Epithelial cell of esophagus (primary cell): ENCODE measurements at regions not wholly inside any gene's neighbourhood (a gene's known extent, or its start where the extent isn't known, plus 50 kb on each side); places are given as distances from the start of the nearest gene placed in this dataset.

Experiments
- DNase-seq: peaks from one replicate; pipeline ENCODE4 v3.0.0; 2010; ENCODE audit warnings: low read depth
- H3K4me3 ChIP-seq: 2 replicates; pipeline ENCODE4 v1.5.1; 2011; ENCODE audit warnings: mild to moderate bottlenecking, low read length, control low read depth
- TF ChIP-seq, protein P1 (sequence below): IDR thresholded peaks from 2 replicates; pipeline ENCODE4 v1.5.1; 2011; ENCODE audit warnings: low read depth, mild to moderate bottlenecking, low read length, control low read depth, inconsistent platforms; ENCODE audit not compliant: insufficient read depth; ENCODE audit errors: missing control alignments

GRCh38 chrX:25290132-25290531 lies 274.4 kb upstream of the ARX start:
- no peak for DNase-seq
- no peak overlapping the region for H3K4me3 ChIP-seq
- TF ChIP-seq, protein P1, sequence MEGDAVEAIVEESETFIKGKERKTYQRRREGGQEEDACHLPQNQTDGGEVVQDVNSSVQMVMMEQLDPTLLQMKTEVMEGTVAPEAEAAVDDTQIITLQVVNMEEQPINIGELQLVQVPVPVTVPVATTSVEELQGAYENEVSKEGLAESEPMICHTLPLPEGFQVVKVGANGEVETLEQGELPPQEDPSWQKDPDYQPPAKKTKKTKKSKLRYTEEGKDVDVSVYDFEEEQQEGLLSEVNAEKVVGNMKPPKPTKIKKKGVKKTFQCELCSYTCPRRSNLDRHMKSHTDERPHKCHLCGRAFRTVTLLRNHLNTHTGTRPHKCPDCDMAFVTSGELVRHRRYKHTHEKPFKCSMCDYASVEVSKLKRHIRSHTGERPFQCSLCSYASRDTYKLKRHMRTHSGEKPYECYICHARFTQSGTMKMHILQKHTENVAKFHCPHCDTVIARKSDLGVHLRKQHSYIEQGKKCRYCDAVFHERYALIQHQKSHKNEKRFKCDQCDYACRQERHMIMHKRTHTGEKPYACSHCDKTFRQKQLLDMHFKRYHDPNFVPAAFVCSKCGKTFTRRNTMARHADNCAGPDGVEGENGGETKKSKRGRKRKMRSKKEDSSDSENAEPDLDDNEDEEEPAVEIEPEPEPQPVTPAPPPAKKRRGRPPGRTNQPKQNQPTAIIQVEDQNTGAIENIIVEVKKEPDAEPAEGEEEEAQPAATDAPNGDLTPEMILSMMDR: no peak

DNA sequence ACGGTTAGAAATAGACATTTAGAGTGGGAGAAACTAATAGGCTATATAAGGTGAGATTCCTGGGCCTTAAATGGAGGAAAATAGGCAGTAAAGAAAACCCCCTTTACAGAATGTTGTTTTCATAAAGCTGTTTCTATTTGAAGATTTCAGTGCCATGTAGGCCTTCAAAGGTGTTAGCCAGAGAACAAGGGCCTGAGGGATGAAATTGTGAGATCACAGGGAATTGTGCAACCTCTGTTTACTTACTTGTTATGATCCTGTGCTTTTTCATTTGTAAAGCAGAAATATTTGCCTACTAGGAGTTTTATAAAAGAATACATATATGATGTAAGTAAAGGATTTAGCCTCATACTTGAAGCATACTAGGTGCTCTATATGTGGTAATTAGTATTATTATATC lies 272.9 kb upstream of the ARX start:
- DNase-seq: peak; percentile 51
- H3K4me3 ChIP-seq: no peak overlapping the region
- TF ChIP-seq, protein P1: no peak

GRCh38 chrX:25287521-25287920 lies 271.8 kb upstream of the ARX start:
- TF ChIP-seq, protein P1: no peak
- DNase-seq: no peak
- H3K4me3 ChIP-seq: no peak overlapping the region

DNA sequence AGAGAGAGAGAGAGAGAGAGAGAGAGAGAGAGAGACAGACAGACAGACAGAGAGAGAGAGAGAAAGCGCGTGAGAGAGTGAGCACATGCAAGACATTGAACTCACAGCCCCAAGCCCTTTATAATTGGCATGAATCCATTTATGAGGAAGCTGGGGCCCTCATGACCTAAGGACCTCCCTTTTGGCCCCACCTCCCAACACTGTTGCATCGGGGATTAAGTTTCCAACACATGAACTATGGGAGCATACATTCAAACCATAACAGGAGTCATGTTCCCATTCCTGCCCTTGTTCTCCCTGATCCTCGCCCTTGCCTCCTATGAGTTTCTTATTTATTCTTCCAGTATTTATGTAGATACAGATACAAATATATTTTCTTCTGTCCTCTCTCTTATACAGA lies 269.8 kb upstream of the ARX start:
- DNase-seq: peak; percentile 0
- H3K4me3 ChIP-seq: no peak overlapping the region
- TF ChIP-seq, protein P1: no peak

GRCh38 chrX:25279510-25279909 lies 263.7 kb upstream of the ARX start:
- H3K4me3 ChIP-seq: no peak overlapping the region
- TF ChIP-seq, protein P1: no peak

GRCh38 chrX:25278341-25278740 lies 262.6 kb upstream of the ARX start:
- no peak for DNase-seq
- TF ChIP-seq, protein P1: no peak
- no peak overlapping the region for H3K4me3 ChIP-seq

More at GRCh38 chrX:25279510-25279909, 263.7 kb upstream of the ARX start:
- DNase-seq: no peak

DNA sequence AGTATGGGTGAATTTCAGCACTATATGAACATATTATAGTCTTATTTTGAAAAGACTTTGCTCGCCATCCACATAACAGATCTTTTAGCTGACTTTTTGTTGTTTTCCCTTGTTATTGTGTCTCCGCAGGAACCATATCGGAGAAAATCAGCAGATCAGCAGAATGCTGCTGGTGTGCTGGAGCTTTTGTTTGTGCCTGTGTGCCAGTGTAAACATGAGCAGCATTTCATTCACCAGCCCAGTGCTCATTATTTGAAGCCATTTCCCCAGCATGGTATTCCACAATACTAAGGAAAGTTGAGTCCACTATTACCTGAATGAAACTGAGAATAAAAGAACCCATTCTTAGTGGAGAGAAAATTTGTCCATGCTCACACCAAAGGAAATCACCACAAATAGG lies 261.8 kb upstream of the ARX start:
- no peak for DNase-seq
- TF ChIP-seq, protein P1: no peak
- H3K4me3 ChIP-seq: no peak overlapping the region
